GM19467 (cell line): ENCODE measurements at regions not wholly inside any gene's neighbourhood (a gene's known extent, or its start where the extent isn't known, plus 50 kb on each side); places are given as distances from the start of the nearest gene placed in this dataset.

Experiments
- ATAC-seq: cut with Tn5 transposase; IDR thresholded peaks from one replicate; pipeline ENCODE4 v1.9.1; 2021; ENCODE audit warnings: mild to moderate bottlenecking, moderate library complexity; ENCODE audit not compliant: unreplicated experiment

DNA sequence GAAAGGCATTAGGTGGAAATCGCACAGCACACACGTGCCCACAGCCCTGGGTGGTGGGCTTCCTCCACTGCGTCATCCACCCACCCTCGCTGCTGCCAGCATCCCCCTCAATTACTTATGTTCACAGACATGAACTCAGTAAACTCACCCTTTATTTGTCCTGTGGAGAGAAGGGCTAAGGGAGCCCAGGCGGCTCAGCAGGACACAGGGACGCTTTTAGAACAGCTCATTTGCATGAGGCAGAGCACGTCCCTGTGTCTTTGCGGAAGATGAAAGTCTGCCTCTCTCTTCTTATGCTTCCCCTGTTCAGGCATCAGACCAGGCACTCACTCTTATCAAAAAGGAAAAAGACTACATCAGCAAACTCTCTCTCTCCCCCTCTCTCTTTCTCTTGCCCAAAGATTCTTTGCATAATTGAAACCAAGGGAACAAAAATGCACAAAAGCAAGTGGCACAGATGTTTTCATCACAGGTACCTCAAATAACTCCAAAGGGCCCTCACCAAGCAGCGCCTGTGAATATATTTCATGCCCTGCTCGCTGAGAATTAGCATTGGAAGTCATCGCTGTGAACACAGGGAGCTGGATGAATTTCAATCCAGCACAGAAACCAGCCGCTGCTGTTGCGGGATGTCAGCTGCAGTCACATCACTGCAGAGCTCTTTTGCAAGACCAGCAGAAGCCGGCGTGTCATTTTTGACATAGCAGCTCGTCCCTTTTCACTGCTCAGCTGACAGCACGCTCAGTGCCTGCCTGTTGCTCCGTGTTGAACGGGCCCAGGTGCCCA is 376.3 kb upstream of the MYT1L start:
- ATAC-seq: no peak

DNA sequence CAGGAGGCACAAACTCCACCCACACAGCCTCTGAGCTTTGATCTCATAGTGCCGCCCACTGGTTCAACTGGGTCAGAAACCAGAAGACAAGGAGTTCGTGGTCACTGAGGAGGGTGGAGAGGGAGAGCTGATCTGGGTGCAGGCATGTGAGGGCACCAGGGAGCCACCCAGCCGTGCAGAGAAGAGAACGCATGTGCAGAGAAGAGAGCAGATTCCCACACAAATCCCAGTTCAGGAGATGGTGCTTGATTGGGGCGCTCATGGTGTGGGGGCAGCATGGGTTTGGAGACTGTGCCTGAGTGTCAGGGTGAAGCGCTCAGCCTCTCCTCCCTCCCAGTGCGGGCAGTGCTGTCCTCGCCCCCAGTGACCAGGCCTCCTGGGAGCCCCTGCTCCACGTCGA is 375.2 kb upstream of the MYT1L start:
- no peak for ATAC-seq

DNA sequence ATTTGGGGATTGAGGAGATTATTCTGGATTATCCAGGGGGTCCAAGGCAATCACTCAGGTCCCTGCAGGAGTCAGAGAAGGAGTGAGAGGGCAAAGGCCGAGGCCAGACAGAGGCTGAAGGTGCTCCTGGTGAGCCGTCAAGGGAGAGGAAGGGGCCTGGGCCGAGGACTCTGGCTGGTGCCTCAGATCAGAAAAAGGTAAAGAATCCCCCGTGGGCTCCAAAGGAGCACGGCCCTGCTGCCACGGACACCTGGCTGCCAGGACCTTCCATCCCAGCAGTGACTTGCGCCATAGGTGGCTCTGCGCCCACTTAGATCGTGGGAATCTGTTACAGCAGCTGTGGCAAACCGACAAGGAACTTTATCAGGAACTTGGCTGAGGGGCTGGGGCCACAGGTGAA is 374.8 kb upstream of the MYT1L start:
- no peak for ATAC-seq

DNA sequence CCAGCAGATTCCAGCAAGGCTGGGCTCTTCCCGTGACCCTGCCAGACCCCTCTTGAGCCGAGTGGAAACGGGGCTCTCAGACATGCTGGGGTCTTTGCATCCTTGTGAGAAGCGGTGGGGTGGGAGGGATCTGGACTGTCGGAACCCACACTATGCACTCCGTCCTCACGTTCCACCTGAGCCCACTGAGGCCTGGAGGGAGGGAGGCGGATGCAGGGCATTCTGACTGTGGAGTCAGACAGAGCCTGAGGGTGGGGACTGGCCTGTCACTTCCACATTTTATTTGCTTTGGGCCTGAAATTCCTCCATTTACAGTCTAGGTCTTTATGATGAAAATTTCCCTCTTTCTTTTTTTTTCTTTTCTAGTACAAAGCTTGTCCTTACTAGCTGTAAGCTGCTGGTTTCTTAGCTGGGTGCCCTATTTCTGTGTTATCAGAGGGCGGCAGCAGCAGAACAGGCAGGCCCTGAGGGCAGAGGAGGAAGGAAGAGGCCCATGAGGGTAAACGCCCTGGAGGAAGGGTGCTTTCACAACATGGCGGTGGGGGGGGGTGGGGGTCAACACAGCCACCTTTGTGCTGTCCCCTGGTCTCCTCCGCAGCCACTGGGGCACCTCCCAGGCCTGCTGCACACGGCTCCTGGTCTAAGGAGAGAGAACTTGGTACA is 373.5 kb upstream of the MYT1L start:
- no peak for ATAC-seq

- ATAC-seq: no peak
Observed at GRCh38 chr2:2703762-2704427, 372.8 kb upstream of the MYT1L start.

DNA sequence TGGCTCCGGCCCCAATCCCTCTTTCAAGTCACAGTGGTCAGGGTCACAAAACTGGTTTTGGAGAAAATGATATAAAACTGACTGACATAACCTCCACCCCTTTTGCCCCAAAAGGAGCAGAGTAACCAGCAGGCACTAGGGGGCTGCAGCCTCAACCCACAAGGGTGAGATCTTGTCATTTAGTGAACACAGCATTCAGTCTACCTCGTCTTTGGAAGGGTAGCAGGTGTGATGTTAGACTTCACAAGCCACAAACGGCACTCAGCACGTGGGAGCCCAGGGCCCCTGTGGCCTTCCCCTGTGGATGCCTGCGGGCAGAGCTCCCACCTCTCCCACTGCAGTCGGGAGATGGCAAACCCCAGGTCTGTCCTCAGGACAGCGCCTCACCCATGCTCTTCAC is 372.1 kb upstream of the MYT1L start:
- no peak for ATAC-seq

DNA sequence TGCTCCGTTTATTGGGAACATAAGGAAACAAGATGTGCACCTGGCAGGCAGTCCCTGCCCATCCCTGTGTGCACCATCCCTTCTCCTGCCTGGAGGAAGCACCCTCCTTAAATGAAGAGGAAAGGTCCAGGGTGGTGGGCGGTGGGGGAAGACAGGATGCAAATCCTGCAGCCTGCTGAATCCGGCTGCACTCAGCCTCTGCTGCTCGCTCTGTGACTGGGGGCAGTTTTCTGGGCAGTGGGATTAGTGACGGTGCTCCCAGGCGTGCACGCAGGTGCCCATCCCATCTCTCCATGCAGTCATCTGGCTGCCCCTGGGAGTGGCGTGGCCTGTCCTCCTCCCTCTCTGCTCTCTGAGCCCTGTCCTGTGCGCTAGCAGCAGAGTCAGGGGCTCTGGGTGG is 371.3 kb upstream of the MYT1L start:
- no peak for ATAC-seq

- ATAC-seq: no peak
Observed at GRCh38 chr2:2701813-2702212, 370.7 kb upstream of the MYT1L start.

DNA sequence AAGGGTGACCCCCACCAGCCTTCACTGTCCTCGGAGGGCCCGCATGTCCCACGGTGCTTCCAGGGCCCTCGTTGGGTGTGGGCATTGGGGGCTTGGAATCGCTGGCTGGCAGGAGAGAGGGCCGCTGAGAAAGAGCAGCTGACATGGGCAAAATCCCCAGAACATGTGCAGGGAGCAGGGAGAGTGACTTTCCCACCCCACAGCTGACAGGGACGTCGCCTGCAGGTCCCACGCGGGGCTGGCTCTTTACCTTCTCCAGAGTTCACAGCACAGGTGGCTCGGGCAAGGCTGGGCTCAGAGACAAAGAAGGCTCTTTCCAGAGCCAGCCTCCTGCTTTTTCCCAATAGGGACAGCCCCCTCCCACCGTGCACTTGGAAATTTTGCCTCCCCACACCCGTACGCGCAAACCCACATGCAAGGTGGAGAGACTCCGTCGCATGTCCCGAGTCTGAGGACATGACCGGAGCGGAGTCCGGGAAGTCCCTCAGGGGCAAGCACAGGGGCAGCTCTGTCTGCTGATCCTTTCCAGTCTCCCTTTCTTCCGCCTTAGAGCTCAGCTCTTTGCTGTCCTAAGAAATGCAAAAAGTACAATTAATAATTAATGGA is 370.2 kb upstream of the MYT1L start:
- no peak for ATAC-seq

DNA sequence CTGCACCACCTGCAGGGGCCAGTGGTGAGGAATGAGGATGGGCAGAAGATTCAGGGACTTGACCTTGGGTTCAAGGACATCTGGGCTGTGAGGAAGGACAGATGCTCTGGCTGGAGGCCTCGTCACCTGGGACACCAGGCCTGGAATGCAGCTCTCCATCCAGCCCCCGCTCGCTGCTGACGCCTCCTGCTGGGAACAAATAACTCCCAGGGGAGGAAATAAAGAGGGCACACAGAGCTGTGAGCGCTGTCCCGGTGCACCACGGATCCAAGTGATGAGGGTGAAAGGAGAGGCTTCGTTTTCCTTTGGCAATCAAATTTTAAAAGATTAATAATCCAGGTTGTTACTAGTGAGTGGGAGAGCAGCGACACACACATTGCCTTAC is 368.0 kb upstream of the MYT1L start:
- no peak for ATAC-seq

- no peak for ATAC-seq
Observed at GRCh38 chr2:2698182-2699120, 367.4 kb upstream of the MYT1L start.

DNA sequence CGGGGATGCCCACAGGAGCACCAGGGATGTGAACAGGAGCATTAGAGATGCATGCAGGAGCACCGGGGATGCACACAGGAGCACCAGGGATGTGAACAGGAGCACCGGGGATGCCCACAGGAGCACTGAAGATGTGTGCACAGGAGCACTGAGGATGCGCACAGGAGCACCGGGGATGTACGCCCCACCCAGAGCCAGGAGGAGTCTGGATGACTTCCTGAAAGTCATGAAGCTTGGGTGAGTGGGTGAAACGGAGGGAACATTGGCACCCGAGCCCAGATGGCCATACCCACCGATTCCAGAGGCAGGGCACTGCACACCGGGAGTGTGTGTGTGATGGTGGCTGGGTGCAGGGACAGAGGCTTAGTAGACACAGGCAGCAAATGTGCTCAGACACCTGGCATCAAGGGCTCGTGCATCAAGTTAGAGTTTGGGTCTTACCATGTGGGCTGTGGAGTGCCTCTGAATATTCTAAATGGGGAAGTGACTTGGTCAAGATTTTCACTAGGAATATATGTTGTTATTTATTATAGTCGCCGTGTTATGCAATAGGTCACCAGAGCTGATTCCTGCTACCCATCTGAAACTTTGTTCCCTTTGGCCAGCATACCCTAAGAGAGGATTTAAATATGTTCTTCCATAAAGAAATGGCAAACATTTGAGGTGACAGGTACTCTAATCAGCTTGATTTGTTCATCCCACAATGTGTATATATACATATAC is 365.8 kb upstream of the MYT1L start:
- no peak for ATAC-seq

DNA sequence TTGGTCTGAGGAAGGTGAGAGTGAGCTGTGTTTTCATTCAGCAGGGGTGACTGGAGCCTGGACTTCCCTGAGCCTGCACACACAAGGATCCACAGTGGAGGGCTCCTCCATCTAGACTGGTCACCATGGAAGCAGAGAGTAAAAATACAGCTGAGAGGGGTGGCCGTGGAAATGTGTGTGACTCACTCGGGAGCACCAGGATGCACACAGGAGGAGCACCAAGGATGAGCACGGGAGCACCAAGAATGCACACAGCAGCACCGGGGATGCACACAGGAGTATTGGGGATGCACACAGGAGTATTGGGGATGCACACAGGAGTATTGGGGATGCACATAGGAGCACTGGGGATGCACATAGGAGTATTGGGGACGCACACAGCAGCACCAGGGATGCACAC is 365.2 kb upstream of the MYT1L start:
- no peak for ATAC-seq

GRCh38 chr2:2694746-2695145 is 363.7 kb upstream of the MYT1L start:
- ATAC-seq: no peak

DNA sequence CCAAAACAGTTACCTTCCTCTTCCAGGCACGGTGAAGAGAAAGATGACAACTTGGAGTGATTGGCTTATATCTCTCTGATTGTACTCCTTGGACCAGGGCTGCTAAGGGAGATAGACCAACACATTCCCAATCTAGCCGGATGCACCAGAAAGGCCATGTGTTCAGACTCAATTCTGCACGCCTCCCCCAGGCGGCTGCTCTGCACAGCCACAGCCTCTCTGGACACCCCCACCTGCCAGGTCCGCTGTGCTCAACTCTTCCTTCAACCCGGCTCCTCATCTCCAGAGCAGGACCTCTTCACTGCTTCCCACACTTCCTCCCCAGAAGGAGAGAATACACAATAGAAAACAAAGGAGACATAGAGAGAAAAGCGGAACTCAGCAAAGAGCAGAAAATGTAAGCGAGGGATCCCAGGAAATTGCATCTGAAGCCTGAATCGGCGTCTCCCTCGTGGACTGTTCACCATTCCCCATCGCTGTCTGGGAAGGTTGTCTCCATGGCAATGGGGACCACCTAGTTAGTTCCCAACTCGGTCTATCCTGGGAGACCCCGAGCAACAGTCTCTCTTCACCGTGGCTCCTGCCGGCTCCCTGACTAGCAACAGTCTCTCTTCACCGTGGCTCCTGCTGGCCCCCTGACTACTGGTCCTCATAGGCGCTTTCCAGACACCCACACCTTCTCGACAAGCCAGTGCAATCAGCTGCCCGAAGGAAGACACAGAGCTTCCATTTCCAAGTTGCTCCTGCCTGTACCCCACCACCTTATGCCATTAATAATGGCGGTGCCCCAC is 361.7 kb upstream of the MYT1L start:
- ATAC-seq: no peak

DNA sequence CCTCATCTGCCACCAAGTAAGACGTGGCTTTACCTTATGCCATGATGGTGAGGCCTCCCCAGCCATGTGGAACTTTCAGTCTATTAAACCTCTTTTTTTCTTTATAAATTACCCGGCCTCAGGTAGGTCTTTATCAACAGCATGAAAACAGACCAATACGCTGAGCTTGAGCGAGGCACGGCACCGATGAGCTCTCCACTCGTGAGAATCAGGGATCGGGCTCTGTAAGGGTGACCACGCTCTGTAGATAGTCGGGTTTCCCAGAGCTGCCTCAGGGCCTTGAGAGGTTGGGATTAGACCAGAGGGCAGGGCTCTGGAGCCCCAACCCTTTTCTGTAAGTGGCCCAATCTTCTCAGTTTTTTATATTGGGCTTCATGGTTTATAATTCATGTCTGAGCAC is 360.3 kb upstream of the MYT1L start:
- no peak for ATAC-seq

DNA sequence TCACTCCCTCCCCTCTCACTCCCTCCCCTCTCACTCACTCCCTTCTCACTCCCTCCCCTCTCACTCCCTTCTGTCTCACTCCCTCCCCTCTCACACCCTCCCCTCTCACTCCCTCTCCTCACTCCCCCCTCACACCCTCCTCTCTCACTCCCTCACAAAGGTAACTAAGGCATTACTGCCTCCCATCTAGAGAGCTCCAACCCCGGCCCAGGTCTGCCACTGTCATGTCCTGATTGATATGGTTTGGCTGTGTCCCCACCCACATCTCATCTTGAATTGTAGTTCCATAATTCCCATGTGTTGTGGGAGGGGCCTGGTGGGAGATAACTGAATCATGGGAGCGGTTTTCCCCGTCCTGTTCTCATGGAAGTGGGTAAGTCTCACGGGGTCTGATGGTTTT is 359.9 kb upstream of the MYT1L start:
- ATAC-seq: no peak

GRCh38 chr2:2689306-2689705 is 358.2 kb upstream of the MYT1L start:
- no peak for ATAC-seq

GRCh38 chr2:2688254-2688653 is 357.2 kb upstream of the MYT1L start:
- ATAC-seq: no peak
